Ishikawa (cell line): ENCODE measurements at regions not wholly inside any gene's neighbourhood (a gene's known extent, or its start where the extent isn't known, plus 50 kb on each side); places are given as distances from the start of the nearest gene placed in this dataset.

ENCODE experiments used
- CEBPB ChIP-seq: IDR thresholded peaks from 2 replicates; pipeline ENCODE4 v1.6.1; 2012
- FOXM1 ChIP-seq: IDR thresholded peaks from 2 replicates; pipeline ENCODE4 v1.6.1; 2012; ENCODE audit warnings: low read depth, borderline replicate concordance
- REST ChIP-seq: IDR thresholded peaks from 2 replicates; pipeline ENCODE4 v1.6.1; 2012; ENCODE audit warnings: low read depth, mild to moderate bottlenecking
- TAF1 ChIP-seq: IDR thresholded peaks from 2 replicates; pipeline ENCODE4 v1.6.1; 2012; ENCODE audit warnings: low read depth, mild to moderate bottlenecking
- TCF12 ChIP-seq: IDR thresholded peaks from 2 replicates; pipeline ENCODE4 v1.6.1; 2012; ENCODE audit warnings: low read depth
- YY1 ChIP-seq: IDR thresholded peaks from 2 replicates; pipeline ENCODE4 v1.6.1; 2012; ENCODE audit warnings: low read depth

DNA sequence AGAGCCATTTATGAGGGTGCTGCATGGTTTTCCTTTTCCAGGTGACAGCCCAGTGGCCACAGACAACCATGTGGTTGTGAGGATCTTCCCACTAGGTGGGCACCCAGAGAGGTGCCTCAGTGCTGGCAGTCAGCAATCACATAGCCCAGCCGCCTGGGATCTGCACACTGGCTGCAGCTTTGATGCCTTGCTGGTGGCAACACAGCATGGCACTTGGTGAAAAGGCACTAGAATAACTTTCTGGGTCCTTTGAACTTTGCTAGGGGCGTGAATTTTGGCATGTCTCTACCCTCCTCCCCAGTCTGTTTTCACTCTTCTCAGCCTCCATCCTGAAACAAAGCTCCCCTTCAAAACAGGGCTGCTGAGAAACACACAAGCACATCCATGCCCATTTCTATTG lies 108.8 kb upstream of the RPL34 start:
- TF ChIP-seq REST = no peak
- no peak for TF ChIP-seq FOXM1
- TF ChIP-seq TCF12 = no peak
- no peak for TF ChIP-seq TAF1
- no peak for TF ChIP-seq CEBPB
- no peak for TF ChIP-seq YY1
